Astrocyte of the spinal cord (primary cell): ENCODE measurements at regions not wholly inside any gene's neighbourhood (a gene's known extent, or its start where the extent isn't known, plus 50 kb on each side); places are given as distances from the start of the nearest gene placed in this dataset.

ENCODE experiments used
- DNase-seq: peaks from one replicate; pipeline ENCODE4 v3.0.0; 2011; ENCODE audit warnings: low read depth, low spot score
- H3K4me3 ChIP-seq: 2 replicates; pipeline ENCODE4 v1.5.1; 2011; ENCODE audit warnings: low read depth, mild to moderate bottlenecking, low read length, moderate library complexity
- in situ Hi-C: cut with HindIII; loops from 2 replicates; pipeline ENCODE4 v1.10.0; 2017; ENCODE audit warnings: low sequenced_read_pairs
- TF ChIP-seq, protein P1 (sequence below): IDR thresholded peaks from 2 replicates; pipeline ENCODE4 v1.5.1; 2012; ENCODE audit warnings: low read depth, mild to moderate bottlenecking, low read length, inconsistent platforms

DNA sequence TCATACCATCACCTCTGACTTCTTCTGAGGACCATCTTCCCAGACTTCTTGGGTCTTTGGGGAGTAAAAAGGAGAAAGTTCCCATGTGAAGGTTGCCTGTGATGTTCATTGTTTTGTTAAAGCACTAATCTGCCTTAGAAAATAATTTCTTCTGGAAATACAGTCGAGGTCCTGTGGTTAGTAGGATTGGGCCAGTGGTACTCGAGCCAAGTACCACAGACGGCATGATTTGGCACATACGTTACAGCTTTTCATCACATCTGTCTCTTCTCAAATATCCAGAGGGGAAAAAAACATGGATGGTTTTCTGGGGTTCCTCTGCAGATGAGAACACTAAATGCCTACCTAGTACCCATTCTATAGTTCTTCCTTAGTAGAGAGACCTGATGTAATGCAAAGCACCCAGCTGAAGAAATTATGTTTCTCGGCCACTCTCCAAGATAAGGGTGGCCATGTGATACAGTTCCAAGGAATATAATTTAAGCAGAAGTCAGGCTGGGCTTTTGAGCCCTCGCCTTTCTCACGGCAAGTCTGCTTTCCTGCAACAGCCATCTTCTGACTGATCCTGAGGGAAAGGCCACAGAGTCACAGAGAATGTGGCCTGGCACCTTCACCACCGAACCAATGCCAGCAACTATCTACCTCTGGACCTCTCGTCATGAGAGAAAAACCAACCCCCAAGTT is 161.0 kb downstream of the RNF152 start:
- DNase-seq, result no peak
- no peak overlapping the region for H3K4me3 ChIP-seq
- TF ChIP-seq, protein P1, sequence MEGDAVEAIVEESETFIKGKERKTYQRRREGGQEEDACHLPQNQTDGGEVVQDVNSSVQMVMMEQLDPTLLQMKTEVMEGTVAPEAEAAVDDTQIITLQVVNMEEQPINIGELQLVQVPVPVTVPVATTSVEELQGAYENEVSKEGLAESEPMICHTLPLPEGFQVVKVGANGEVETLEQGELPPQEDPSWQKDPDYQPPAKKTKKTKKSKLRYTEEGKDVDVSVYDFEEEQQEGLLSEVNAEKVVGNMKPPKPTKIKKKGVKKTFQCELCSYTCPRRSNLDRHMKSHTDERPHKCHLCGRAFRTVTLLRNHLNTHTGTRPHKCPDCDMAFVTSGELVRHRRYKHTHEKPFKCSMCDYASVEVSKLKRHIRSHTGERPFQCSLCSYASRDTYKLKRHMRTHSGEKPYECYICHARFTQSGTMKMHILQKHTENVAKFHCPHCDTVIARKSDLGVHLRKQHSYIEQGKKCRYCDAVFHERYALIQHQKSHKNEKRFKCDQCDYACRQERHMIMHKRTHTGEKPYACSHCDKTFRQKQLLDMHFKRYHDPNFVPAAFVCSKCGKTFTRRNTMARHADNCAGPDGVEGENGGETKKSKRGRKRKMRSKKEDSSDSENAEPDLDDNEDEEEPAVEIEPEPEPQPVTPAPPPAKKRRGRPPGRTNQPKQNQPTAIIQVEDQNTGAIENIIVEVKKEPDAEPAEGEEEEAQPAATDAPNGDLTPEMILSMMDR, result no peak
- in situ Hi-C loops, result no loop called here

DNA sequence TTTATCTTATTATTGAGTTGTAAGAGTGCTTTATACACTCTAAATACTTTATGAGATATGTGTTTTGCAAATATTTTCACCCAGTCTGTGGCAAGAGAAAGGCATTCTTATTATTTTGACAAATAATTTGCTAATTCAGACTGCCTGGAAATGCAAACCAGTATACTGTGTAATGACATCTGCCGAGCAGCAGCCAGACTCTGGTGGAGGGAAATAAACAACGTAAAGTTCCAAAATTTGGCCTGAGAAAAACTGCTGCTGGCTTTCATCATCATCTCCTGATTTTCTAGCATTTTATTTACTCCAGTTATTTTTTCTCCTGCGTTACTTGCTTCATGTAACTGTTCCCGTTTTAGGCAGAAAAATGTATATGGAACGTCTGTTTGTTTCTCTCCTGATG is 161.6 kb downstream of the RNF152 start:
- TF ChIP-seq, protein P1, result no peak
- DNase-seq, result no peak
- in situ Hi-C loops, result no loop called here
- no peak overlapping the region for H3K4me3 ChIP-seq

DNA sequence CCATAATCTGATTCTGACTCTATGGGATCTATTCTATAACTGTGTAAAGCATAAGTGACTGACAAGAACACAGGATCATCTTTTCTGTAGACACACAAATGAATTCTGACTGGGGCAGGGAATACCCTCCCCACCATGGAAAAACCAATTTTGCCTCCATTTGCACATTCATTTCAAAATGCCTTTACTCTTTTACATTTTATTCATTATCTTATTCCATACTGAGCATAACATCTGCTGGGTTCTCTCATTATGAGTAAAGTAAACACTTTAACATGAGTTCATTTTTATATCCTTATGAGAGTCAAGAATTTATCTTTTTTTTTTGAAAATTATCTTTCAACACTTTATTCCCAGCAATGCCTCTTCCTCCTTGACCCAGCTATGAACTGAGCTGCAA is 163.5 kb downstream of the RNF152 start:
- in situ Hi-C loops, result no loop called here
- no peak for DNase-seq
- H3K4me3 ChIP-seq, result no peak overlapping the region
- TF ChIP-seq, protein P1, result no peak

DNA sequence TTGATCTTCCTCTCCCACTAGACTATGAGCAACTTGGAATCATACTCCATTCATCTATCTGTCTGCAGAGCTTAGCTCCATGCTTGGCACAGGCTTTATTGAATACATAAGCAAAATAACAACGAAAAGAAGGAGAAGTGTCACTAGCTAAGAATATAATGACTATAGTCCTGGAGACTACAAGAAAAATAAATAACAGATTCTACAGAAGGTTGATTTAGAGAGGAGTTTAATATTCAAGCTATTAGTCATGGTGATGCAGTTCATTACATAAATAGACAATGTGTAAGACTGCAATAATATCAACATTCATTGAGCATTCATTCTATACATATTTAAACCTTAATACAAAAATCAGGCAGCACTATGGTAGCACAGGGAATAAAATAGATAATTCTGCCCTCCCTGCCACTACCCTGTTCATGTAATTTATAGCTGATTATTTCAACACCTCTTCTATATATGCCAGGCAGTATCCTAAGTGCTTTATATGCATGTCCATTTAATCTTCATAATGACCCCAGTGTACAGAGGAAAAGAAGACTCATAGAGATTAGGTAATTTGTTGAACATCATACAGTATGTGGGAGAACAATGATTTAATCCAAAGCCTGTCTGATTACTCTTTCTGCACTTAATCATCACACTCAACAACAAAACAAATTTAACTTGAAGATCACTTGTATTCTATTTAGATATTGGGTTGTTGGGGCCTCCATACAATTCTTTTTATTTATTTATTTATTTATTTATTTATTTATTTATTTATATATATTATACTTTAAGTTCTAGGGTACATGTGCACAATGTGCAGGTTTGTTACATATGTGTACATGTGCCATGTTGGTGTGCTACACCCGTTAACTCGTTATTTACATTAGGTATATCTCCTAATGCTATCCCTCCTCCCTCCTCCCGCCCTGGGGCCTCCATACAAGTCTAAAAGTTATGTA is 165.3 kb downstream of the RNF152 start:
- DNase-seq, result peak; percentile 55
- in situ Hi-C loops, result no loop called here
- H3K4me3 ChIP-seq, result no peak overlapping the region

DNA sequence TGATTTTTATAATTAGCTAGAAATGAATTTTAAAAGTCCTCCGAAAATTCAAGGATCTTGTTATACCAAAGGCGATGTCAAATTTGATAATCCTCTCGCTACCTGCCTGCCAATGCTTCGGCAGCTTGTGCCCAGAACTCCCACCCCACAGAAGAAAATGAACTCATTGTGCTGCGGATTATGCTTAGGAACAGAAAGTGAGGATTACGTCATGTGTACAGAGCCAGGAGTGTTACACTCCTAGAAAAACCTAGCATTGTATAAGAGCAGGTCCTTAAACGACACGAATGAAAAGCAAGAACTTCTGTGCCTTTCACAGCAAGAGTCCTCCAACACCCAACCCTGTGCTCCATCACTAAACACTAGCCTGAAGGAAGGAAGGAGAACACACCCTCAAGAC is 168.3 kb downstream of the RNF152 start:
- TF ChIP-seq, protein P1, result no peak
- no peak for DNase-seq
- in situ Hi-C loops, result no loop called here
- H3K4me3 ChIP-seq, result no peak overlapping the region

More for the DNA sequence above, 165.3 kb downstream of the RNF152 start:
- TF ChIP-seq, protein P1, result no peak

DNA sequence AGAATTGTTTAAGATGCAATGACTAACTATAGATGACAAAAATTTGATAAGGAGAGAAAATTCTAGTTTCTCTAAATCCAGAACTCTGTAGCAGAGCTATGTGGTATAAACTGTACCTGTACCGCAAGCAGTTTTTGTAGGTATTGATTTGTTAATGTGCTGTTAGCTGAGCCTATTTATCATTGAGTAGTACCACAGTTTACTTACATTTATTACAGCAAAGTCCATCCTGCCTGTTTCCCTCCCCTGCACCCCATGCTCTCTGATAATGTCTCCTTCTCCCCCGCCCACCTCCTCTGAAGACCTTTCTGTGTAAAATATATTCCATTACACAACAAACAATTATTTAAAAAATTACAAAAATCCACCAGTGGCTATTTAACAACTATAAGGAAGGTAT is 170.6 kb downstream of the RNF152 start:
- no peak overlapping the region for H3K4me3 ChIP-seq
- DNase-seq, result no peak
- in situ Hi-C loops, result no loop called here
- TF ChIP-seq, protein P1, result no peak
